ENCODE measurements at regions not wholly inside any gene's neighbourhood (a gene's known extent, or its start where the extent isn't known, plus 50 kb on each side); places are given as distances from the start of the nearest gene placed in this dataset.

GRCh38 chr13:34165158-34165557, 347.2 kb downstream of the RFC3 start:
- TF ChIP-seq CTCF (IDR thresholded peaks at IDR 0.05; ENCODE audit: control extremely low read depth, extremely low read depth, low read depth, missing control alignments): no peak
- no peak for DNase-seq (ENCODE audit: extremely low spot score)
- ChIA-PET POLR2A (no interaction called here), CTCF (interaction anchor here (0.6 to 1.0 kb wide), 2 partner anchors 24 to 999 kb away, joined by 3 read pairs; no protein-coding TSS in a partner anchor)

- no peak for DNase-seq (ENCODE audit: extremely low spot score)
- ChIA-PET CTCF (interaction anchor here (1.0 kb wide), 1 partner anchor 25 kb away, joined by 3 read pairs; no protein-coding TSS in a partner anchor), POLR2A (no interaction called here)
- TF ChIP-seq CTCF (IDR thresholded peaks at IDR 0.05; ENCODE audit: control extremely low read depth, extremely low read depth, low read depth, missing control alignments): no peak
Observed at GRCh38 chr13:34166406-34166805, 348.5 kb downstream of the RFC3 start.

- no peak for TF ChIP-seq CTCF (IDR thresholded peaks at IDR 0.05; ENCODE audit: control extremely low read depth, extremely low read depth, low read depth, missing control alignments)
- POLR2A ChIA-PET: no interaction called here
- CTCF ChIA-PET: no interaction called here
- DNase-seq (ENCODE audit: extremely low spot score): no peak
Observed at GRCh38 chr13:34167347-34167746, 349.4 kb downstream of the RFC3 start.

- ChIA-PET POLR2A (no interaction called here), CTCF (no interaction called here)
- DNase-seq (ENCODE audit: extremely low spot score): no peak
- no peak for TF ChIP-seq CTCF (IDR thresholded peaks at IDR 0.05; ENCODE audit: control extremely low read depth, extremely low read depth, low read depth, missing control alignments)
Observed at GRCh38 chr13:34172048-34172447, 354.1 kb downstream of the RFC3 start.

- no peak for TF ChIP-seq CTCF (IDR thresholded peaks at IDR 0.05; ENCODE audit: control extremely low read depth, extremely low read depth, low read depth, missing control alignments)
- POLR2A ChIA-PET: no interaction called here
- no peak for DNase-seq (ENCODE audit: extremely low spot score)
- CTCF ChIA-PET: interaction anchor here (1.0 kb wide), 1 partner anchor 13 kb away, joined by 3 read pairs; no protein-coding TSS in a partner anchor
Observed at GRCh38 chr13:34174671-34175145, 356.8 kb downstream of the RFC3 start.

- no peak for DNase-seq (ENCODE audit: extremely low spot score)
- TF ChIP-seq CTCF (IDR thresholded peaks at IDR 0.05; ENCODE audit: control extremely low read depth, extremely low read depth, low read depth, missing control alignments): no peak
- ChIA-PET CTCF (interaction anchor here (1.0 kb wide), 1 partner anchor 13 kb away, joined by 3 read pairs; no protein-coding TSS in a partner anchor), POLR2A (no interaction called here)
Observed at GRCh38 chr13:34175551-34175950, 357.6 kb downstream of the RFC3 start.

GRCh38 chr13:34176633-34177032, 358.7 kb downstream of the RFC3 start:
- POLR2A ChIA-PET: no interaction called here
- DNase-seq (ENCODE audit: extremely low spot score): no peak
- TF ChIP-seq CTCF (IDR thresholded peaks at IDR 0.05; ENCODE audit: control extremely low read depth, extremely low read depth, low read depth, missing control alignments): no peak
- CTCF ChIA-PET: no interaction called here

Data from GM10248 (cell line).